ENCODE measurements at regions not wholly inside any gene's neighbourhood (a gene's known extent, or its start where the extent isn't known, plus 50 kb on each side); places are given as distances from the start of the nearest gene placed in this dataset.

GRCh38 chr2:129906861-129907235 is 72.6 kb upstream of the RAB6C start (continued):
- TF ChIP-seq ZNF720 (CRISPR knock-in tag; IDR thresholded peaks at IDR 0.05), result no peak

- Histone ChIP-seq H3K4me2 (ENCODE audit: low read depth, low read length) (no peak overlapping the region), H3K4me3 (replicated peaks in 1 of 3; ENCODE audit: insufficient read depth in 1 of 3, low read depth in 2 of 3, low read length in 3 of 3) (no peak overlapping the region), H3K9me3 (ENCODE audit: low read length) (no peaks in the 10 kb centered on the region), H3K4me1 (ENCODE audit: insufficient read depth, low read length) (no peaks in the 10 kb centered on the region), H2AFZ (ENCODE audit: low read length) (no peak overlapping the region), H3K36me3 (replicated peaks in 1 of 2; ENCODE audit: control insufficient read depth in 1 of 2, insufficient read depth in 2 of 2, low read length in 2 of 2) (no peaks in the 10 kb centered on the region), H3K9ac (ENCODE audit: insufficient read depth, low read depth, low read length) (no peak overlapping the region), H3K27ac (ENCODE audit: extremely low read length, insufficient read depth, low read length) (no peak overlapping the region), H3K27me3 (ENCODE audit: control insufficient read depth in 1 of 2, insufficient read depth in 2 of 2, low read length in 2 of 2) (peaks cover 14 to 80% of the 10 kb centered on the region in 2 experiments; a peak in 4 of 5 replicates), H3K79me2 (ENCODE audit: insufficient read depth, low read length) (no peaks in the 10 kb centered on the region), H4K20me1 (ENCODE audit: insufficient read depth, low read length) (no peaks in the 10 kb centered on the region)
- no TSS peak for BruUV-seq (replicated peaks)
- ATAC-seq (no peak), FAIRE-seq (no peak), DNase-seq (ENCODE audit: low spot score) (no peak)
- ChIA-PET CTCF (ENCODE audit: low intra/inter-chr PET ratio, low total read pairs) (no interaction called here), POLR2A (no interaction called here)
- TF ChIP-seq ZBTB46 (CRISPR knock-in tag; IDR thresholded peaks at IDR 0.05; ENCODE audit: borderline replicate concordance), result no peak
- in situ Hi-C loops (cut with HindIII; ENCODE audit: extremely low pct_ligation_motif_present, low pct_unique_long_range_greater_than_20kb) (no loop called here), intact Hi-C loops (cut with micrococcal nuclease; ENCODE audit: unreplicated experiment) (no loop called here)
- WGBS (ENCODE audit: low lambda C conversion rate), result 24% methylated on average over 10 of the region's 13 CpGs
Observed at GRCh38 chr2:129907256-129907998, 72.0 kb upstream of the RAB6C start.

- Histone ChIP-seq H2AFZ (ENCODE audit: low read length) (no peak overlapping the region), H3K4me2 (ENCODE audit: low read depth, low read length) (no peak overlapping the region), H3K9me3 (ENCODE audit: low read length) (no peaks in the 10 kb centered on the region), H3K9ac (ENCODE audit: insufficient read depth, low read depth, low read length) (no peak overlapping the region), H3K79me2 (ENCODE audit: insufficient read depth, low read length) (no peaks in the 10 kb centered on the region), H3K4me3 (replicated peaks in 1 of 3; ENCODE audit: insufficient read depth in 1 of 3, low read depth in 2 of 3, low read length in 3 of 3) (no peak overlapping the region), H3K36me3 (replicated peaks in 1 of 2; ENCODE audit: control insufficient read depth in 1 of 2, insufficient read depth in 2 of 2, low read length in 2 of 2) (no peaks in the 10 kb centered on the region), H3K27me3 (ENCODE audit: control insufficient read depth in 1 of 2, insufficient read depth in 2 of 2, low read length in 2 of 2) (peaks cover 9 to 90% of the 10 kb centered on the region in 2 experiments; a peak in 4 of 5 replicates), H3K27ac (ENCODE audit: extremely low read length, insufficient read depth, low read length) (no peak overlapping the region), H4K20me1 (ENCODE audit: insufficient read depth, low read length) (no peaks in the 10 kb centered on the region), H3K4me1 (ENCODE audit: insufficient read depth, low read length) (no peaks in the 10 kb centered on the region)
- ATAC-seq (no peak), FAIRE-seq (no peak), DNase-seq (ENCODE audit: low spot score) (no peak)
- in situ Hi-C loops (cut with HindIII; ENCODE audit: extremely low pct_ligation_motif_present, low pct_unique_long_range_greater_than_20kb) (no loop called here), intact Hi-C loops (cut with micrococcal nuclease; ENCODE audit: unreplicated experiment) (no loop called here)
- BruUV-seq (replicated peaks), result no TSS peak
- 0% methylated on average over 6 of the region's 18 CpGs for WGBS (ENCODE audit: low lambda C conversion rate)
- CTCF ChIA-PET (ENCODE audit: low intra/inter-chr PET ratio, low total read pairs), result no interaction called here
- POLR2A ChIA-PET, result no interaction called here
- TF ChIP-seq LRRFIP1 (CRISPR knock-in tag; conservative IDR thresholded peaks at IDR 0.05) (no peak), CERS6 (CRISPR knock-in tag; IDR thresholded peaks at IDR 0.05) (no peak), PTBP1 (IDR thresholded peaks at IDR 0.05; ENCODE audit: low read depth, low read length, poor library complexity, severe bottlenecking) (no peak), ZNF607 (CRISPR knock-in tag; IDR thresholded peaks at IDR 0.05; ENCODE audit: borderline replicate concordance) (no peak)
Observed at GRCh38 chr2:129908721-129909373, 70.6 kb upstream of the RAB6C start.
